OCI-M1 (cell line): ENCODE measurements at regions not wholly inside any gene's neighbourhood (a gene's known extent, or its start where the extent isn't known, plus 50 kb on each side); places are given as distances from the start of the nearest gene placed in this dataset.
"Not testable (repeated sequence)": the region's sequence is repeated elsewhere in the genome, so short reads cannot be mapped to it uniquely, and the experiment has no call there.

Experiments used
- DNase-seq: peaks from one replicate; lab custom pipeline; 2025; lab: John Stamatoyannopoulos, UW

DNA sequence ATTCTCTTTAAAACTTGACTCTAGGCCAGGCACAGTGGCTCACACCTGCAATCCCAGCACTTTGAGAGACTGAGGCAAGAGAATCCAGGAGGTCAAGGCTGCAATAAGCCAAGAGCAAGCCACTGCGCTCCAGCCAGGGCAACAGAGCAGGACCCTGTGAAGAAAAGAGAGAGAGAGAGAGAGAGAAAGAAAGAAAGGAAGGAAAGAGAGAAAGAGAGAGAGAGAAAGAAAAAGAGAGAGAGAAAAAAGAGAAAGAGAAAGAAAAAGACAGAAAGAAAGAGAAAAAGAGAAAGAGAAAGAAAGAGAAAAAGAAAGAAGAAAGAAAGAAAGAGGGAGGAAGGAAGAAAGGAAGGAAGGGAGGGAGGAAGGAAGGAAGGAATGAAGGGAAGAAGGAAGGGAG, 76.7 kb downstream of the RIN2 start:
- DNase-seq = no peak

DNA sequence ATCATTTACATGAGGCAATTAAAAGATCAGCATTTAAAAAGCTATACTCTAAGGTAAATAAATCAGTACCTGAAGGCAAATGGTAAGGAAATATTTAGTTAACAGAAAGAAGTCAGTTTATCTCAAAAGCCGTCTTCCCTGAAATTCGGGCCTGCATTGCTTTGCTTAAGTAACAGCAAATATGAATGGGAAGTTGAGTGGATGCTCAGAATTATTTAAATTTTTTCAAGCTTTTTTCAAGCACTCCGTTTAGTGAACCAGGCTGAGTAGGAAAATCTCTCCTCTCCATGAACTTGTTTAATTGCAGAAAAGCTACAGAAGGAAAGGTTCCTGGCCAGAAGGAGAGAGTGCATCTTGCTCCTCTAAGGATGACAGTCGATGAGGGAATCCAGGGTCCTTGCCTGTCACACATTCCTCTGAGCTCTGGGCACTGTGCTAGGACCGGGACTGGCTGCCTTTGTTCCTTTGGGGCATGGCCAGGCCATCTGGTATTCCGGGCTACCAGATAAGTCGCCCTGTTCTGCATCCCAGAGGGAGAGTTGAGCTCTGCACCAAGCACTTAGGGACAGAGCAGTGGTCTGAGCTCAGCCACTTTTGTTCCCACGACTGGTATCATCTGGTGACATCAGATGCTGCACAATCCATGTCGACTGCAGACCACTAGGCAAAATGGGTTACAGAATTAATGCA, 77.6 kb downstream of the RIN2 start:
- no peak for DNase-seq

DNA sequence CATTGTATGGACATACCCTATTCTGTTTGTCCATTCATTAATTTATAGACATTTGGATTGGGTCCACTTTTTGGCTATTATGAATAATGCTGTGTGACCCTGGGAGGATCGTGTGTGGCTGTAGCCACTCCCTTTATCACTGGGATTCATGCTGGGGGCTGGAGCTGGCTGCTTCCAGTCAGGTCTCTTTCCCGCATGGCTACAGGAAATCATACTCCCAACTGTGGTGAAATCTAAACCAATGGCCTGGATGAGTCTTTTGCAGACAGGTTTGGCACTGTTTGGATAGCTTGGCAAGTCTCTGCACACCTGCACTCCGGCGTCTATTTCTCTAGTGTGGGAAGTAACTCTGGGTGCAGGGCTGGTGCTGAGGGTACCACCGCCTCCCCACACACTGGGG, 80.4 kb downstream of the RIN2 start:
- no peak for DNase-seq

DNA sequence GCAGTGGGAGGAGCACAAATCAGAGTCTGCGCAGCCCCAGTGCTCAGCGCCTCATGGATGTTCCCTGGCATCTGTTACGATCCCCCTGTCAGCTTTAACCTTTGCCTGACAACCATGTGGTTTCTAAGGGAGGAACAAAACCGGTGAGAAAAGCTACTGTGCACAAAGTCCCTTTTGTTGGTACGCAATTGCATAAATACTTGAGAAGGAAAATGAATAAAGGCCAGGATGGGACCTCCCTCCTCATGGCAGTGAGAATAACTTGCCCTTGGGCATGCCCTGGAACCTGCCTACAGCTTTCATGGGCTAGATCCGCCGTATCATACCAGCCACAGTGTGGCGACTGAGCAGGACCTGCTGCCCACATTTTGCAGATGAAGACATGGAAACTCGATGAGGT, 81.0 kb downstream of the RIN2 start:
- no peak for DNase-seq

DNA sequence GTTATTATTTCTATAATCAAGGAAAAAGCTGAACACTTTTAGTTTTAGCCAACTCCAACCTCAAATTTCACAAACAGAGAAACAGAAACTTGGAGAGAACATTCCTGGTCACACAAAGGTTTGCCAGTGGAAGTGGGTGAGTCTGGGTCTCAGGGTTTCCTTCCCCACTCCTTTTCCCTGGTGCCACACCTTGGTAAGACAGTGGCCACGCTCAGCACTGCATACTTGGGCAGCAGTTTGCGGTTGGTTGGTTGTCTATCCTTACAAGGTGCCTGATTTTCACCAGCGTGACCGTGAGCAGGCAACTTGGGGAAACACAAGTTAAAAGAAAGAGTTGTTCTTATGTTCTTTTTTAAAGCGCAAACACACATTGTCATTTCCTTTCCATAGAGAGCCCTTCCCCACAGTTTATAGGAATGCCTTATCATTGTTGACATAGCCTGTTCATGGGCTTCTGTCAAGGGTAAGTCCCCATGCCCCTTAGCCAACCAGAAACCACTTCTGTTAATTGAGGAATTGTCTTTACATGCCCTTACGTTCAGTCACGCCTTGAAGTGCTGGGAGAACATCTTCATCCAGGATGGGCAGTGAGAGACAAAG, 82.2 kb downstream of the RIN2 start:
- no peak for DNase-seq

DNA sequence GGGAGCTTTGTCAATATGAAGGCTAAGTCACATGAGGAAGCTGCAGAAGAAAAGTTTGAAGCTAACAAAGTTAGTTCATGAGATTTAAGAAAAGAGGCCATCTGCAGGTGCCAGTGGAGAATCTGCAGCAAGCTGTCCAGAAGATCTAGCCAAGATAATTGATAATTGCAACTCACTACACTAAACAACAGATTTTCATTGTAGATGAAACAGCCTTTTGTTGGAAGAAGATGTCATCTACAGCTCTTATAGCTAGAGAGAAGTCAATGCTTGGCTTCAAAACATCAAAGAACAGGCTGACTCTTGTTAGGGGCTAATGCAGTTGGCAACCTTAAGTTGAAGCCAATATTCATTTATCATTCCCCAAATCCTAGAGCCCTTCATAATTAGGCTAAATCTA, 83.7 kb downstream of the RIN2 start:
- DNase-seq = no peak

DNA sequence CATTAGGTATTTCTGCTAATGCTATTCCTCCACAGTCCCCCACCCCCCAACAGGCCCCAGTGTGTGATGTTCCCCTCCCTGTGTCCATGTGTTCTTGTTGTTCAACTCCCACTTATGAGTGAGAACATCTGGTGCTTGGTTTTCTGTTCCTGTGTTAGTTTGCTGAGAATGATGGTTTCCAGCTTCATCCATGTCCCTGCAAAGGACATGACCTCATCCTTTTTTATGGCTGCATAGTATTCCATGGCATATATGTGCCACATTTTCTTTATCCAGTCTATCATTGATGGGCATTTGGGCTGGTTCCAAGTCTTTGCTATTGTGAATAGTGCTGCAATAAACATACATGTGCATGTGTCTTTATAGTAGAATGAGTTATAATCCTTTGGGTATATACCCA, 86.8 kb downstream of the RIN2 start:
- not testable (repeated sequence) for DNase-seq

DNA sequence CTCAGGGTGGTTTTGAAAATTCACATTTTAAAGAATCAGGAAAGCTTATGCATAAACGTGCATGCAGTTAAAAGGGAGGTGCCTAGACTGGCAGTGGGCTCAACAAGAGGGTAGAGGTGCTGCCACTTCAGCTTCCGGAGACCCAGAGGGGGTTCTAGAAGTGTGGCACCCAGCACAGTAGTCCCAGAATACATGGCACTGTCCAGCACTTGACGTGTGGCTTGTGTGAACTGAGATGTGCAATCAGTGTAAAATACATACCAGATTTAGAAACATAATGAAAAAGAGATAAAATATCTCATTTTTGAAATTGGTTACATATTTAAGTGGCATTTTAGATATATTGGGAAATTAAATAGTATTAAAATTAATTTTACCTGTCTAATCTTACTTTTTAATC, 89.3 kb downstream of the RIN2 start:
- no peak for DNase-seq

DNA sequence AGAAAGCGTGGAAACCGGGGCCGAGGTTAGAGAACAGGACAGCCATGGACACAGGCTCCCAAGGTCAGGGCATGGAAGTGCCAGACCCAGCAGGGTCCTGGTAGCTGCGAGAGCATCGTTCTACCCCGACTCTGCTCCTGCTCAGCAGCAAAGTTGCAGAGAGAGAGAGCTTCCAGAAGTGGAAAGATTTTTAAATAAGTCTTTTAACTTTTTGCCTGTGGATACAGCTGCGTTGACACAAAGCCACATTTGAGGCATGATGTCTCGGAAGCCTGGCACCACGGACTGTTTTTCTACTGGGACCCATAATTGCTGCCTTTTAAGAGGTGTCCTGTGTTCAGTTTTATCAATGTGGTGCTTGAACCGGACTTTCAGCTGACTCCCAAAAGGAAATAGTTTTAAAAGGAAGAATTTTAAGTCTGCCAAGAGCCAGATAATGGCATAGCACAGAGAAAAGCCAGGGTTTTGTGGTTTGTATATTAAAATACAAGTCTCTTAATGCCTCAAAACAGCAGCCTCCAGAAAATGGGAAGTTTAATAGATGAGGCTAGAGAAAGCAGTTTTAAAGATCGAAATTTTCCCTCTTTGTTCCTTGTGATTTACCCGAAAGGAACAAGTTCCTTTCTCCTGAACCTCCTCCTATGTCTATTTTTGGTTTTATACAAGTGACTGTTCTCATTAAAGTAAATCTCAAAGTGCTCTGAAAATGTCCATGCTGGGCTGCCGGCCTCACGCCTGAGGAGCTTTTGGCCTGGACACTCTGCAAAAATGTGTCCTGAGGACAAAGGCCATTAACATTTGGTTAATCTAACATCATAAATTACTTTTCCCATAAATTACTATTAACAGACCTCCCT, 91.5 kb downstream of the RIN2 start:
- DNase-seq = no peak

DNA sequence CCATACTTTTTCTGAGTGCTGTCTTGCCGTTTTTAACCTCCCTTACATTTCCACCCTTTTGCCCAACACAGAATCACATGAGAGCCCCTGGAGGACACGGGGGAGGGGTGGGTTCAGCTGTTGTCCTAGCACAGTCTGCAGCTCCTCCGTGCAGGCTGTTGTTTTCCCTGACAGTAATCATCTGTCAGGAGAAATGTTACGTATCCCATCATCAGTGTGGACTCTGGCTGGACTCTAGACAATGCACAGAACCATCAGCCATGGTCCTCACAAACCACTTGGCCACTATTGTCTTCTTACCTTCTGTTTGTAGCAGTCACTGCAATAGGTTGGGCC, 92.1 kb downstream of the RIN2 start:
- DNase-seq = no peak

DNA sequence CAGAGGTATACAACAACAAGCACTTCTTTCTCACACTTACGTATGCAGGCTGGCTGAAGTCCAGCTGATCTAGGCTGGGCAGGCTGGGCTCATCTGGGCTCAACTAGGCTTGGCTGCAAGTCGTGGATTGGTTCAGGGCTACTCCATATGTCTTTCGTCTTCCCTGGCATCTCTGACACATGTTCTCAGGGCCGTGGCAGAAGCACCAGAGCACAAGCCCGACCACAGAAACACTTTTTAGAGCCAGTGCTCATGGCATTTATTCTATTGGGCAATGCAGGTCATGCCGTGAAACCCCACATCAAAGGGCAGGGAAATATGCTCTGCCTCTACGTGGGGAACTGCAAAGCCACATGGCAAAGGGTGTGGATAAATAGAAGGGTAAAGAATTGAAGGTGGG, 93.8 kb downstream of the RIN2 start:
- DNase-seq = no peak

DNA sequence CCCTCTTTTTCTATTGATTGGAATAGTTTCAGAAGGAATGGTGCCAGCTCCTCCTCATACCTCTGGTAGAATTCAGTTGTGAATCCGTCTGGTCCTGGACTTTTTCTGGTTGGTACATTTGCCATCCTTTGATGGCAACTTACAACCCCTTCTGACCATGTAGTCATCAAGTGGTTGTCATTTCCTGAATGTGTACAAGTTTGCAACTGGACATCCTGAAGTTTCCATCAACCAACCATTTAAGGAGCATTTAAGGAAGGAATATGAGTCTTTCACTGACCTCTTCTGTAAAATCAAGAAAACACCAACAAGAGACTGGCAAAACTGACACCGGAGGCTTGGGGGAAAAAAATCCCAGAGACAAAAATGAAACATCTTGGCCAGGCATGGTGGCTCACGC, 97.4 kb downstream of the RIN2 start:
- DNase-seq = no peak

DNA sequence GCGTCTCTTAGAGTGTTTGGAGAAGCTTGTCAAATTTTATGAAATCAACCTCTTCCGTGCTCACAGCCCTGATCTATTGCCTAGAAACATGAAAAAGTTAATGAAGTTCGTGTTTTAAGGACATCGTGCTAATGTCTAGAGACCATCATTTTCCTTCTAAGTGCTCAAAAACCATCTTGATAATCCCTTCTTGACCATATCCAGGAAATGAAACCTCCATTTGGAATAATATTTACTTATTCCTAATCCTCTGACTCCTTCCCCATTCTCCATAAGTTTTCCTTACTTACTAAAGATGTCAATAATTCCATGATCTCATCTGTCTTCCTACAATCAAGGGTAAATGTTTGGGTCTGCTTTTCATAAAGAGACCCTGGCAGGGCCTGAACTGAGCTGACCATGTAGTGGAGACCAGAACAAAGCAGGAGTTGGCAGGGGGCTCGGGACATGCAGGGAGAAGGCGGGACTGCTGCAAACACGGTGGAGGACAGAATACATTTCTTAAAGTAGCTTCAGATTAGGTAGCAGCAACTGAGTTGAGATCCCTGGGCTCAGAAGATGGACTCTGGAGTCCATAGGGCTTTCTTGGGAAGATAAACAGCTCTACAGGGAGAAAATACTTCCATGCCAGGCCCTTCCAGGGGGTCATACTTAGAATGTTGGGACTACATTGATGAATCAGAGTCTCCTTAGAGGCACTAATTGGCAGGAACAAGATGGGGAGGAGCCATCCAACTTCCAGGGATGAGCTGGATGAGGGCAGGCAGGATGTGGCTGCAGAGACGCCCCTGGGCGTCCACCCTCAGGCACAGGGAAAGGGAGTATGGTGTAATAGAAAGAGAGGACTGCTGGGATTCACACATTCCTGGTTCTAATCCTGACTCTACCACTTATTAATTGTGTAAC, 100.7 kb downstream of the RIN2 start:
- no peak for DNase-seq

DNA sequence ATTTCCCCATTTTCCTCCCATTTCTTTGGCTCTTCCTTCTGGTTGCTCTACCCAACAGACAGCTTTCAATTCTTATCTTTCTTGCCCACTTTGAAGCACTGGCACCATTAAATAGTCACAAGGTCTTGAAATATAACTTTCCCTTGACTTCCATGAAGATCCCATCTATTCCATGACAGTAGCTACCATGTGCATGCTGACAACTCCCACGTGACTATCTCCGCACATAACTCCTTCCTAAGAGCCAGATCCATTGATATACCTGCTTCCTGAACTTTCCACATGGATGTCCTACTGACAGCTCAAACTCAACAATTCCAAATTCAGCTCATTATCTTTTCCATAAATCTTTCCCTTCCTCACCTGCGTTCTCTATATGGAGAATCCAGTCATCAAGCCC, 101.4 kb downstream of the RIN2 start:
- no peak for DNase-seq

DNA sequence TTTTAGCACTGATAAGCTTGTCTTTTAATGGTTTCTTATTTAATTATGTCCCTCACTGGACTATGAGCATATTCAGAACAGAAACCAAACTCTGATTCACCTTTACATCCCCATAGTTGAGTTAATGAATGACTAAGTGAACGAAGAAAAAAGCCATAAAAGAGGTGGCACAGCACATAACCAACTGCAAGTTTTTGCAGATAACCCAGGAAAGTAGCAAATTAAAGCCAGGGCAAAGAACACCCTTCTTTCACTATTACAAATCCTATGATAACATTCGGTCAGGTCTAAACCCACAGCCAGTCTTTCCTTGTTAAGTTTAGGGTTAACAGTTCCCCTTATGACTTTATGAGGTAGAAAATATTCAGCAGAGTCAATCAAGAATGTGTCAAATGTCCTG, 102.7 kb downstream of the RIN2 start:
- DNase-seq = no peak

DNA sequence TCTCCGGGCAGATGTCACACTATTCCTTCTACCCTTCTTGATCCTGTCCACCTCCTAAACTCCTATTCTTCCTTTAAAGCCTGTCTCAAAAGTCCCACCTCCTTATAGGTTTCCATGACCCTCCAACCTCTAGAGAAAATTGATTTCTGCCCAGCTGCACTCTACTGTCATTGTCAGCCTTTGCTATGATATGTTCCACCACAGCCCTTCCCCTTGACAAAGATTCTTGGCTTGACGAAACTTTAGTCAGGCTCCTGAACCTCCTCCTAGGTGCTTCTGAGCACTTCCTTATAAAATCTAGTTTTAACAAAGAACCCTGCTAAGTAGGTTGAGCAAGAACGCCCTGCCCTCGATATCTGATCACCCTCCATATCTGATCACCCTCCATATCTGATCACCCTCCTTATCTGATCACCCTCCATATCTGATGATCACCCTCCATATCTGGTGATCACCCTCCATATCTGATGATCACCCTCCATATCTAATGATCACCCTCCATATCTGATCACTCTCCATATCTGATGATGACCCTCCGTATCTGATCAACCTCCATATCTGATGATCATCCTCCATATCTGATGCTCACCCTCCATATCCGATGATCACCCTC, 103.2 kb downstream of the RIN2 start:
- DNase-seq = no peak

DNA sequence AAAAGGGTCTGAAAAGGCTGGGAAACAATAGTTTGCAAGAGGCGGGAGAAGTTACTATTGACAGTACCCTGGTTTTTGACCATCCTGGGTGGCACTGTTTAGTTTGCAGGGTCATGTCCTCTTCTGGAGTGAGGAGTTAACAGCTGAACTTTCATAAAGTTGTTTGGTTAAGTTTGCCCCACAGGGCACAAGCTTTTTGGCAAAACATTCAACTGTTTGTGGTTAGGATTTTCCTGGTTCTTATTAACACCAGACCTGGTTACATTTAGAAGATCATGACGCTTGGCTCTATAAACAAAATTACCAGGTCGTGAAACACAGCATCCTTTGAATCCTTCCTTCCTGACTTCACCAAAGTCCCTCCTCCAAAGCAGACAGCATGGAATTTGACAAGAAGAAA, 106.1 kb downstream of the RIN2 start:
- no peak for DNase-seq

DNA sequence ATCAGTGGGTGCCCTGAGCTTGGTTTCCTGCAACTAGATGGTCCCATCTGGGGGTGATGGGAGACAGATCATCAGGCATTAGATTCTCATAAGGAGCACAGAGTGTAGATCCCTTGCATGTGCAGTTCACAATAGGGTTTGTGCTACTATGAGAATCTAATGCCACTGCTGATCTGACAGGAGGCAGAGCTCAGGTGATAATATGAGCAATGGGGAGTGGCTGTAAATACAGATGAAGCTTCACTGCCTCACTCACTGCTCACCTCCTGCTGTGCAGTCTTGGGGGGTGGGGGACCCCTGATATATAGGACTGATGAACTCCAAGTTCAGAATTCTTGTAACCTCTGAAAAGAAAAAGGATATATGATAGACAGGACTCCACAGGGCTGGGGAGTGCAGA, 108.0 kb downstream of the RIN2 start:
- no peak for DNase-seq

DNA sequence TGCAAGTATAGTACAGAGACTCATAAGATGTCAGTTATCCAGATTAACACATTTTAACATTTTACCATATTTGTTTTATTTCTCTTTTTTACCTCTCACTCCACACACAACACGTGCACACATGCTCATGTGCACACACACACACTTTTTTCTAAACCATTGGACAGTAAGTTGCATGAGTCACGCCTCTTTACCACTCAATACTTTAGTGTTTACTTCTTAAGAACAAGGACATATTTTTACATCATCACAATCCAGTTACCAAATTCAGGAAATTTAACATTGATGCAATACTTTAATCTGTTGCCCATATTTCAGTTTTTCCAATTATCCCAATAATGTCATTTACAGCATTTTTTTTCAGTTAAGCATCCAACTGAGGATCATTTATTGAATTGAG, 109.0 kb downstream of the RIN2 start:
- no peak for DNase-seq

DNA sequence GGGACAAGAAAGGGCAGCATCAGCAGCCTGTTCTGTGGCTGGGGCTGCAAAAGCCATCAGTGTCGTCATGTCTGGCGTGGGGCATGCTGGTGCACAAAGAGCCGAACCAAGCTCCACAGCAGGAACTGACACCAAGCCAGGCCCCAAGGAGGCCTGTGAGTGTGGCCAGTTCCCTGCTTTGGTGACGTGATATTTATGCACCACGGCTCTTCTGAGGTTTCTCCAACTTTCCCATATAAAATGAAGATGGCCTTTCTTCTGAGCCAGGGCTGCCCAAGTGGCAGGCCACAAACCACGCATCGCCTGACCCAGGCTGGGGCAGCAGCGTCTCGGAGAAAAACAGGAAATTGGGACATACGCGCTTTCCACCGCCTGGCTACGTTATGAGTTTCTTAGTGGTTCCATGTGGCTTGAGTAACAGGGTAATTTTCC, 109.9 kb downstream of the RIN2 start:
- no peak for DNase-seq

DNA sequence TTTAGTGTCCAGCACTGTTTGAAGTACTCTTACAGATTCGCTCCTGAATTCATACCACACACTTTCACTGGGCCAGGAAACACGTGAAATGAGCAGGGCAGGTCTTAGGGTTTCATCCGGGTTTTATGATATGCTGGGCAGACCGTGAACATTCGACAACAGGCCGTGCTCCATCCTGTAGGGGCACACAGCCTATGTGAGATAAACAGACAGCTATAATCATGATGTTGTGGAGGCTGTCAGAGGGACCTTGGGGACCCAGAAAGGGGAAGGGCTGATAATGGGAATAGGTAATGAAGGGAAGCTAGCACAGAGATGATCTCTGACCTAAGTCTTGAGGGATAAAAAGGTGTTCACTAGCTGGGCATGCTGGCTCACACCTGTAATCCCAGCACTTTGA, 110.4 kb downstream of the RIN2 start:
- DNase-seq = no peak

DNA sequence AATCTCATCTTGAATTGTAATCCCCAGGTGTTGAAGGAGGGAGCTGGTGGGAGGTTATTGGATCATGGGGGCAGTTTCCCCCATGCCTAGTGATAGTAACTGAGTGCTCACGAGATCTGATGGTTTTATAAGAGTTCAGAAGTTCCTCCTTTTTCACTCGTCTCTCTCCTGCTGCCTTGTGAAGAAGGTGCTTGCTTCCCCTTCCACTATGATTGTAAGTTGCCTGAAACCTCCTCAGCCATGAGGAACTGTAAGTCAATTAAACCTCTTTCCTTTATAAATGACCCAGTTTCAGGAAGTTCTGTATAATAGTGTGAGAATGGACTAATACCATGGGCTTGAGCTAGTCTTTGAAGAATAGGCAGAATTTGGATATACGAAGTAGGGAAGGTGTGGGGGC, 113.9 kb downstream of the RIN2 start:
- no peak for DNase-seq
